ENCODE measurements at regions not wholly inside any gene's neighbourhood (a gene's known extent, or its start where the extent isn't known, plus 50 kb on each side); places are given as distances from the start of the nearest gene placed in this dataset.
"Not testable (repeated sequence)": the region's sequence is repeated elsewhere in the genome, so short reads cannot be mapped to it uniquely, and the experiment has no call there.

- Histone ChIP-seq H3K4me3 (ENCODE audit: low read length) (no peak overlapping the region), H3K79me2 (ENCODE audit: control insufficient read depth, low read length) (no peaks in the 10 kb centered on the region), H4K20me1 (ENCODE audit: control insufficient read depth, insufficient read depth, low read depth, low read length) (no peaks in the 10 kb centered on the region), H3K27ac (ENCODE audit: low read depth, low read length) (no peak overlapping the region), H3K9me3 (ENCODE audit: control insufficient read depth, insufficient read depth, low read length) (no peaks in the 10 kb centered on the region), H3K27me3 (ENCODE audit: control insufficient read depth, low read length) (no peaks in the 10 kb centered on the region), H3F3A (ENCODE audit: control insufficient read depth, insufficient read depth) (no peaks in the 10 kb centered on the region), H3K9me2 (replicated peaks; ENCODE audit: control insufficient read depth, low read length) (no peaks in the 10 kb centered on the region), H3K4me2 (ENCODE audit: low read length) (no peak overlapping the region), H3K36me3 (ENCODE audit: control insufficient read depth, low read length) (no peaks in the 10 kb centered on the region), H3K4me1 (ENCODE audit: control insufficient read depth, low read length) (no peaks in the 10 kb centered on the region)
- TF ChIP-seq EZH2phosphoT487 (IDR thresholded peaks at IDR 0.05; ENCODE audit: borderline replicate concordance, low read length): no peak
Observed at GRCh38 chr6:122182061-122182460, 217.4 kb upstream of the HSF2 start.

GRCh38 chr6:122184401-122184827, 215.0 kb upstream of the HSF2 start:
- Histone ChIP-seq H3K4me2 (ENCODE audit: low read length) (no peak overlapping the region), H3K4me1 (ENCODE audit: control insufficient read depth, low read length) (no peaks in the 10 kb centered on the region), H3F3A (ENCODE audit: control insufficient read depth, insufficient read depth) (no peaks in the 10 kb centered on the region), H3K79me2 (ENCODE audit: control insufficient read depth, low read length) (no peaks in the 10 kb centered on the region), H3K27me3 (ENCODE audit: control insufficient read depth, low read length) (no peaks in the 10 kb centered on the region), H3K27ac (ENCODE audit: low read depth, low read length) (no peak overlapping the region), H4K20me1 (ENCODE audit: control insufficient read depth, insufficient read depth, low read depth, low read length) (no peaks in the 10 kb centered on the region), H3K9me2 (replicated peaks; ENCODE audit: control insufficient read depth, low read length) (no peaks in the 10 kb centered on the region), H3K9me3 (ENCODE audit: control insufficient read depth, insufficient read depth, low read length) (no peaks in the 10 kb centered on the region), H3K4me3 (ENCODE audit: low read length) (no peak overlapping the region), H3K36me3 (ENCODE audit: control insufficient read depth, low read length) (no peaks in the 10 kb centered on the region)
- no peak for TF ChIP-seq EZH2phosphoT487 (IDR thresholded peaks at IDR 0.05; ENCODE audit: borderline replicate concordance, low read length)
- TF ChIP-seq, protein P1, sequence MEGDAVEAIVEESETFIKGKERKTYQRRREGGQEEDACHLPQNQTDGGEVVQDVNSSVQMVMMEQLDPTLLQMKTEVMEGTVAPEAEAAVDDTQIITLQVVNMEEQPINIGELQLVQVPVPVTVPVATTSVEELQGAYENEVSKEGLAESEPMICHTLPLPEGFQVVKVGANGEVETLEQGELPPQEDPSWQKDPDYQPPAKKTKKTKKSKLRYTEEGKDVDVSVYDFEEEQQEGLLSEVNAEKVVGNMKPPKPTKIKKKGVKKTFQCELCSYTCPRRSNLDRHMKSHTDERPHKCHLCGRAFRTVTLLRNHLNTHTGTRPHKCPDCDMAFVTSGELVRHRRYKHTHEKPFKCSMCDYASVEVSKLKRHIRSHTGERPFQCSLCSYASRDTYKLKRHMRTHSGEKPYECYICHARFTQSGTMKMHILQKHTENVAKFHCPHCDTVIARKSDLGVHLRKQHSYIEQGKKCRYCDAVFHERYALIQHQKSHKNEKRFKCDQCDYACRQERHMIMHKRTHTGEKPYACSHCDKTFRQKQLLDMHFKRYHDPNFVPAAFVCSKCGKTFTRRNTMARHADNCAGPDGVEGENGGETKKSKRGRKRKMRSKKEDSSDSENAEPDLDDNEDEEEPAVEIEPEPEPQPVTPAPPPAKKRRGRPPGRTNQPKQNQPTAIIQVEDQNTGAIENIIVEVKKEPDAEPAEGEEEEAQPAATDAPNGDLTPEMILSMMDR (IDR thresholded peaks at IDR 0.05; ENCODE audit: low read depth, low read length, poor library complexity, severe bottlenecking): no peak

GRCh38 chr6:122185458-122185857, 214.0 kb upstream of the HSF2 start:
- H3K36me3 ChIP-seq (ENCODE audit: control insufficient read depth, low read length); H3K27me3 ChIP-seq (ENCODE audit: control insufficient read depth, low read length); H3K4me1 ChIP-seq (ENCODE audit: control insufficient read depth, low read length); H3K4me3 ChIP-seq (ENCODE audit: low read length); H3F3A ChIP-seq (ENCODE audit: control insufficient read depth, insufficient read depth); H3K9me2 ChIP-seq (replicated peaks; ENCODE audit: control insufficient read depth, low read length); H3K27ac ChIP-seq (ENCODE audit: low read depth, low read length); H3K79me2 ChIP-seq (ENCODE audit: control insufficient read depth, low read length); H3K4me2 ChIP-seq (ENCODE audit: low read length); H3K9me3 ChIP-seq (ENCODE audit: control insufficient read depth, insufficient read depth, low read length); H4K20me1 ChIP-seq (ENCODE audit: control insufficient read depth, insufficient read depth, low read depth, low read length): not testable (repeated sequence)

- H4K20me1 ChIP-seq (ENCODE audit: control insufficient read depth, insufficient read depth, low read depth, low read length): no peaks in the 10 kb centered on the region
- no peaks in the 10 kb centered on the region for H3K36me3 ChIP-seq (ENCODE audit: control insufficient read depth, low read length)
- no peaks in the 10 kb centered on the region for H3K27me3 ChIP-seq (ENCODE audit: control insufficient read depth, low read length)
- TF ChIP-seq, protein P1 (IDR thresholded peaks at IDR 0.05; ENCODE audit: low read depth, low read length, poor library complexity, severe bottlenecking): no peak
- TF ChIP-seq EZH2phosphoT487 (IDR thresholded peaks at IDR 0.05; ENCODE audit: borderline replicate concordance, low read length): no peak
- no peaks in the 10 kb centered on the region for H3F3A ChIP-seq (ENCODE audit: control insufficient read depth, insufficient read depth)
- H3K79me2 ChIP-seq (ENCODE audit: control insufficient read depth, low read length): no peaks in the 10 kb centered on the region
- H3K4me3 ChIP-seq (ENCODE audit: low read length): no peak overlapping the region
- no peaks in the 10 kb centered on the region for H3K4me1 ChIP-seq (ENCODE audit: control insufficient read depth, low read length)
- H3K9me3 ChIP-seq (ENCODE audit: control insufficient read depth, insufficient read depth, low read length): no peaks in the 10 kb centered on the region
- no peak overlapping the region for H3K27ac ChIP-seq (ENCODE audit: low read depth, low read length)
- no peaks in the 10 kb centered on the region for H3K9me2 ChIP-seq (replicated peaks; ENCODE audit: control insufficient read depth, low read length)
- H3K4me2 ChIP-seq (ENCODE audit: low read length): no peak overlapping the region
Observed at GRCh38 chr6:122187186-122187585, 212.3 kb upstream of the HSF2 start.

Measured in DOHH2 (cell line).